H1 (cell line): ENCODE measurements at regions not wholly inside any gene's neighbourhood (a gene's known extent, or its start where the extent isn't known, plus 50 kb on each side); places are given as distances from the start of the nearest gene placed in this dataset.

Experiments
- CTCF ChIA-PET: fragments of 300-600 bp; sonication (Branson Sonifier 250); formaldehyde crosslinking; loops from one replicate; lab custom pipeline; 2021; ENCODE audit not compliant: partially characterized antibody; lab: Charles Lee
- POLR2A ChIA-PET: fragments of 300-600 bp; sonication (Branson Sonifier 250); formaldehyde crosslinking; loops from one replicate; lab custom pipeline; 2021; ENCODE audit warnings: inconsistent platforms; ENCODE audit not compliant: partially characterized antibody; lab: Charles Lee
- DNase-seq, 2 experiments: peaks; one replicate each; pipeline versions ENCODE4 v3.0.0 to v3.0.0-alpha.2; 2010 to 2022; ENCODE audit warnings: low spot score in 2 of 2, low read depth in 1 of 2, mixed read lengths in 1 of 2
- FAIRE-seq: peaks from 2 replicates; lab custom pipeline; 2011; peaks lifted over from hg19 to GRCh38; lab: Jason Lieb, UNC
- H2AFZ ChIP-seq: 2 replicates; pipeline ENCODE4 v1.8.1; 2012; ENCODE audit warnings: low read length, inconsistent platforms
- H2AK5ac ChIP-seq: 2 replicates; pipeline ENCODE4 v1.6.1; 2013; ENCODE audit warnings: low read depth, low read length
- H2BK120ac ChIP-seq: replicated peaks from 2 replicates; pipeline ENCODE3; 2013; ENCODE audit warnings: low read depth, low read length, inconsistent platforms
- H2BK12ac ChIP-seq: 2 replicates; pipeline ENCODE4 v1.6.1; 2013; ENCODE audit warnings: low read depth, low read length
- H2BK15ac ChIP-seq: 2 replicates; pipeline ENCODE4 v1.6.1; 2013; ENCODE audit warnings: low read length
- H2BK20ac ChIP-seq: 2 replicates; pipeline ENCODE4 v1.6.1; 2013; ENCODE audit warnings: low read length
- H2BK5ac ChIP-seq: 2 replicates; pipeline ENCODE4 v1.6.1; 2013; ENCODE audit warnings: low read depth, low read length
- H3K14ac ChIP-seq: 2 replicates; pipeline ENCODE4 v1.6.1; 2013; ENCODE audit warnings: inconsistent platforms; ENCODE audit not compliant: insufficient read length
- H3K18ac ChIP-seq: 2 replicates; pipeline ENCODE4 v1.6.1; 2013; ENCODE audit warnings: low read length; ENCODE audit errors: extremely low read depth
- H3K23ac ChIP-seq: 2 replicates; pipeline ENCODE4 v1.6.1; 2013; ENCODE audit warnings: inconsistent platforms; ENCODE audit not compliant: insufficient read length
- H3K23me2 ChIP-seq: 2 replicates; pipeline ENCODE4 v1.6.1; 2013; ENCODE audit warnings: low read depth, low read length
- H3K27ac ChIP-seq: 2 replicates; pipeline ENCODE4 v1.6.1; 2011; ENCODE audit warnings: low read depth, low read length, inconsistent platforms
- H3K27me3 ChIP-seq, 4 experiments: replicated peaks in 1 of 4; 1 replicate in 1 of 4; 2 replicates in 3 of 4; pipeline versions ENCODE4 v1.6.1 to v1.8.1; 2011 to 2013; ENCODE audit warnings: low read length in 3 of 4, mild to moderate bottlenecking in 3 of 4, inconsistent platforms in 2 of 4, mixed read lengths in 2 of 4, moderate library complexity in 1 of 4; ENCODE audit not compliant: control insufficient read depth in 3 of 4, insufficient read depth in 3 of 4; ENCODE audit errors: extremely low read depth in 1 of 4
- H3K36me3 ChIP-seq, 4 experiments: 2 replicates each; pipeline versions ENCODE4 v1.6.1 to v1.8.1; 2011 to 2013; ENCODE audit warnings: mild to moderate bottlenecking in 4 of 4, low read length in 3 of 4, moderate library complexity in 2 of 4, control low read depth in 1 of 4, inconsistent platforms in 1 of 4; ENCODE audit not compliant: insufficient read depth in 4 of 4, control insufficient read depth in 2 of 4
- H3K4ac ChIP-seq: replicated peaks from 2 replicates; pipeline ENCODE3; 2013; ENCODE audit warnings: low read length, low read depth, mixed read lengths, inconsistent platforms; ENCODE audit not compliant: insufficient read length
- H3K4me1 ChIP-seq, 4 experiments: replicated peaks in 1 of 4; 1 replicate in 1 of 4; 2 replicates in 3 of 4; pipeline versions ENCODE4 v1.6.1 to v1.8.1; 2011 to 2013; ENCODE audit warnings: low read length in 3 of 4, inconsistent platforms in 2 of 4, mixed read lengths in 1 of 4; ENCODE audit not compliant: insufficient read depth in 4 of 4, control insufficient read depth in 3 of 4
- H3K4me2 ChIP-seq, 2 experiments: 2 replicates each; pipeline versions ENCODE4 v1.6.1 to v1.8.1; 2011 to 2013; ENCODE audit warnings: low read depth in 2 of 2, low read length in 2 of 2, control low read depth in 1 of 2, inconsistent platforms in 1 of 2, mild to moderate bottlenecking in 1 of 2; ENCODE audit not compliant: insufficient read depth in 1 of 2
- H3K4me3 ChIP-seq, 4 experiments: fragments of 200-600, 300-600 bp in 1 of 4; sonication (generic), shearing (Covaris generic), sonication (Bioruptor Twin) in 1 of 4; 2 replicates each; pipeline versions ENCODE4 v1.5.1 to v1.8.1; 2011 to 2016; ENCODE audit warnings: low read length in 4 of 4, low read depth in 3 of 4, control low read depth in 2 of 4, inconsistent platforms in 2 of 4, mild to moderate bottlenecking in 2 of 4, mixed read lengths in 1 of 4, moderate library complexity in 1 of 4; ENCODE audit not compliant: insufficient read depth in 2 of 4; ENCODE audit errors: extremely low read depth in 1 of 4
- H3K56ac ChIP-seq: replicated peaks from 2 replicates; pipeline ENCODE3; 2013; ENCODE audit warnings: low read depth, mild to moderate bottlenecking, mixed read lengths, low read length, inconsistent platforms; ENCODE audit not compliant: insufficient read length
- H3K79me1 ChIP-seq: 2 replicates; pipeline ENCODE4 v1.6.1; 2013; ENCODE audit warnings: low read depth, low read length, control low read depth
- H3K79me2 ChIP-seq, 2 experiments: 2 replicates each; pipeline versions ENCODE4 v1.6.1 to v1.8.1; 2012 to 2013; ENCODE audit warnings: low read length in 2 of 2, mild to moderate bottlenecking in 2 of 2, inconsistent platforms in 1 of 2; ENCODE audit not compliant: insufficient read depth in 2 of 2, control insufficient read depth in 1 of 2
- H3K9ac ChIP-seq, 4 experiments: replicated peaks in 1 of 4; 1 replicate in 1 of 4; 2 replicates in 3 of 4; pipeline versions ENCODE4 v1.6.1 to v1.8.1; 2011 to 2013; ENCODE audit warnings: low read depth in 3 of 4, low read length in 3 of 4, control low read depth in 2 of 4, mild to moderate bottlenecking in 2 of 4, moderate library complexity in 2 of 4, inconsistent platforms in 1 of 4; ENCODE audit errors: extremely low read depth in 1 of 4
- H3K9me3 ChIP-seq, 2 experiments: 2 replicates each; pipeline versions ENCODE4 v1.6.1 to v1.8.1; 2012 to 2013; ENCODE audit warnings: mild to moderate bottlenecking in 2 of 2, moderate library complexity in 2 of 2, control low read depth in 1 of 2, inconsistent platforms in 1 of 2, low read depth in 1 of 2, low read length in 1 of 2, mixed read lengths in 1 of 2; ENCODE audit not compliant: insufficient read depth in 2 of 2
- H4K20me1 ChIP-seq, 2 experiments: replicated peaks in 1 of 2; 2 replicates each; pipeline versions ENCODE3 to v1.8.1; 2011 to 2013; ENCODE audit warnings: inconsistent platforms in 2 of 2, low read length in 2 of 2, mild to moderate bottlenecking in 1 of 2; ENCODE audit not compliant: insufficient read depth in 2 of 2, control insufficient read depth in 1 of 2
- H4K5ac ChIP-seq: 2 replicates; pipeline ENCODE4 v1.6.1; 2013; ENCODE audit warnings: low read length, low read depth, mixed read lengths, inconsistent platforms; ENCODE audit not compliant: insufficient read length
- H4K8ac ChIP-seq: 2 replicates; pipeline ENCODE4 v1.8.0; 2013; ENCODE audit warnings: mild to moderate bottlenecking, moderate library complexity, low read length, inconsistent platforms; ENCODE audit not compliant: insufficient read depth; ENCODE audit errors: extremely low read depth
- H4K91ac ChIP-seq: replicated peaks from 2 replicates; pipeline ENCODE3; 2013; ENCODE audit warnings: low read length, mixed read lengths, inconsistent platforms; ENCODE audit not compliant: insufficient read length
- CHD2 ChIP-seq: IDR thresholded peaks from 2 replicates; pipeline ENCODE4 v1.6.1; 2012; ENCODE audit warnings: low read length, improper control_type of control experiment
- CREB1 ChIP-seq: IDR thresholded peaks from 2 replicates; pipeline ENCODE4 v1.6.1; 2012; ENCODE audit warnings: inconsistent platforms
- EGR1 ChIP-seq: IDR thresholded peaks from 2 replicates; pipeline ENCODE4 v1.6.1; 2011; ENCODE audit warnings: low read depth, low read length, borderline replicate concordance
- NANOG ChIP-seq: IDR thresholded peaks from 2 replicates; pipeline ENCODE4 v1.6.1; 2011; ENCODE audit warnings: low read length, low read depth, mild to moderate bottlenecking, inconsistent platforms; ENCODE audit not compliant: insufficient read depth, poor library complexity, severe bottlenecking
- NRF1 ChIP-seq: IDR thresholded peaks from 2 replicates; pipeline ENCODE4 v1.6.1; 2011; ENCODE audit warnings: mild to moderate bottlenecking, low read depth, low read length, improper control_type of control experiment
- RNF2 ChIP-seq: fragments of 200-900, 300-1000 bp; sonication (generic); IDR thresholded peaks from 2 replicates; pipeline ENCODE4 v1.7.1; 2016; ENCODE audit warnings: borderline replicate concordance, low read depth, mild to moderate bottlenecking, antibody characterized with exemption, low read length; ENCODE audit not compliant: poor library complexity, severe bottlenecking; ENCODE audit errors: missing control alignments
- SP1 ChIP-seq: IDR thresholded peaks from 2 replicates; pipeline ENCODE4 v1.6.1; 2011; ENCODE audit warnings: low read depth, low read length
- TAF1 ChIP-seq: IDR thresholded peaks from 2 replicates; pipeline ENCODE4 v1.6.1; 2011; ENCODE audit warnings: mild to moderate bottlenecking, low read depth, low read length
- ZNF274 ChIP-seq: IDR thresholded peaks from 2 replicates; pipeline ENCODE4 v1.7.0; 2012; ENCODE audit warnings: low read length, borderline replicate concordance; ENCODE audit errors: extremely low read depth
- WGBS, 2 experiments: shearing (Covaris generic) in 1 of 2; methylation state at CpG; one replicate each; pipeline versions ENCODE4 v1.1.6 to v1.1.7; 2013 to 2015; ENCODE audit warnings: low lambda C conversion rate in 2 of 2, mixed read lengths in 2 of 2, inconsistent platforms in 1 of 2, low coverage in 1 of 2, missing lambda C conversion rate in 1 of 2; ENCODE audit not compliant: insufficient replicate concordance in 2 of 2, insufficient coverage in 1 of 2, insufficient read length in 1 of 2; ENCODE audit errors: extremely low coverage in 1 of 2, missing lambda C conversion rate in 1 of 2; 5-methylcytosine and 5-hydroxymethylcytosine counted together
- TF ChIP-seq, protein P1 (sequence below): IDR thresholded peaks from 2 replicates; pipeline ENCODE4 v1.6.1; 2011; ENCODE audit warnings: low read length, improper control_type of control experiment

- Histone ChIP-seq H2BK120ac (no peak overlapping the region), H2AFZ (no peak overlapping the region), H3K23ac (no peak overlapping the region), H4K20me1 (peaks cover 0 to 4% of the 10 kb centered on the region in 2 experiments), H4K91ac (no peak overlapping the region), H2BK15ac (no peak overlapping the region), H2BK12ac (no peak overlapping the region), H3K18ac (no peak overlapping the region), H3K9ac (no peak overlapping the region), H2BK20ac (no peak overlapping the region), H3K79me1 (no peaks in the 10 kb centered on the region), H3K27me3 (no peaks in the 10 kb centered on the region), H3K4me3 (no peak overlapping the region), H2AK5ac (no peak overlapping the region), H3K23me2 (peaks cover 5% of the 10 kb centered on the region; the same call in 1 of the 2 replicates), H3K56ac (no peak overlapping the region), H3K79me2 (no peaks in the 10 kb centered on the region), H3K9me3 (no peaks in the 10 kb centered on the region), H3K4ac (no peak overlapping the region), H4K5ac (no peak overlapping the region), H3K14ac (no peak overlapping the region), H3K27ac (no peak overlapping the region), H4K8ac (no peak overlapping the region), H3K36me3 (no peaks in the 10 kb centered on the region), H3K4me1 (no peaks in the 10 kb centered on the region), H2BK5ac (no peak overlapping the region), H3K4me2 (no peak overlapping the region)
- ChIA-PET POLR2A (no interaction called here), CTCF (interaction anchor here (0.7 to 1.0 kb wide), 4 partner anchors 78 to 733 kb away, joined by 3 to 4 read pairs (median 3); no protein-coding TSS in a partner anchor)
- TF ChIP-seq TAF1 (no peak), NANOG (no peak), NRF1 (no peak), SP1 (no peak), RNF2 (no peak), CREB1 (no peak), CHD2 (no peak), ZNF274 (no peak), EGR1 (no peak)
- TF ChIP-seq, protein P1, sequence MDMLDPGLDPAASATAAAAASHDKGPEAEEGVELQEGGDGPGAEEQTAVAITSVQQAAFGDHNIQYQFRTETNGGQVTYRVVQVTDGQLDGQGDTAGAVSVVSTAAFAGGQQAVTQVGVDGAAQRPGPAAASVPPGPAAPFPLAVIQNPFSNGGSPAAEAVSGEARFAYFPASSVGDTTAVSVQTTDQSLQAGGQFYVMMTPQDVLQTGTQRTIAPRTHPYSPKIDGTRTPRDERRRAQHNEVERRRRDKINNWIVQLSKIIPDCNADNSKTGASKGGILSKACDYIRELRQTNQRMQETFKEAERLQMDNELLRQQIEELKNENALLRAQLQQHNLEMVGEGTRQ, result no peak
- 85% methylated on average over 3 of the region's 3 CpGs; no CpG with 5 or more reads in 1 of the 2 experiments for WGBS, 2 experiments
- DNase-seq, result no peak
- no peak for FAIRE-seq
Observed at GRCh38 chr14:86882818-86883217, 1110.2 kb downstream of the GALC start.
